OCI-LY1 (cell line): ENCODE measurements at regions not wholly inside any gene's neighbourhood (a gene's known extent, or its start where the extent isn't known, plus 50 kb on each side); places are given as distances from the start of the nearest gene placed in this dataset.
A peak's percentile ranks its signal among the peaks of the same experiment; 100 is the strongest.

Source experiments
- CTCF ChIP-seq: fragments of 200-600 bp; sonication (generic), shearing (Covaris generic); IDR thresholded peaks from 2 replicates; pipeline ENCODE4 v1.5.1; 2017; ENCODE audit warnings: mild to moderate bottlenecking, antibody characterized with exemption, low read length, moderate library complexity, mixed read lengths
- EZH2 ChIP-seq: fragments of 200-600 bp; sonication (generic), shearing (Covaris generic); IDR thresholded peaks from 2 replicates; pipeline ENCODE4 v1.8.0; 2017; ENCODE audit warnings: borderline replicate concordance, mixed run types, mild to moderate bottlenecking, antibody characterized with exemption, low read length, moderate library complexity, mixed read lengths

- TF ChIP-seq CTCF (peak; percentile 43; the same call in 1 of the 2 replicates), EZH2 (no peak)
These were observed 77.3 kb upstream of the SLC35F1 start for GRCh38 chr6:117829594-117830319.
